Omental fat pad (tissue), 3 donors: ENCODE measurements at regions not wholly inside any gene's neighbourhood (a gene's known extent, or its start where the extent isn't known, plus 50 kb on each side); places are given as distances from the start of the nearest gene placed in this dataset.
A peak's percentile ranks its signal among the peaks of the same experiment; 100 is the strongest.

ENCODE experiments used
- ATAC-seq: fragments of 150-250 bp; one replicate; pipeline ENCODE4 v1.9.1; 2016; ENCODE audit warnings: mild to moderate bottlenecking, moderate library complexity; ENCODE audit not compliant: low FRiP score
- DNase-seq: peaks from one replicate; pipeline ENCODE4 v3.0.0-alpha.2; 2019; ENCODE audit warnings: low spot score
- CTCF ChIP-seq, 3 donors: fragments of 450-650 bp; IDR thresholded peaks; one replicate each; pipeline ENCODE4 v1.5.1; 2016 to 2017; ENCODE audit warnings: antibody characterized with exemption in 3 of 3, mild to moderate bottlenecking in 3 of 3, moderate library complexity in 2 of 3

- TF ChIP-seq CTCF (IDR thresholded peaks at IDR 0.05), result no peak
- peak; percentile 83 for ATAC-seq
- no peak for DNase-seq
Observed at GRCh38 chr14:95460647-95461478, 55.6 kb downstream of the SYNE3 start.

- ATAC-seq (no peak), DNase-seq (no peak)
- TF ChIP-seq CTCF (IDR thresholded peaks at IDR 0.05), result no peak
Observed at GRCh38 chr14:95458906-95459305, 57.5 kb downstream of the SYNE3 start.

- no peak for DNase-seq
- no peak for ATAC-seq
- TF ChIP-seq CTCF (IDR thresholded peaks at IDR 0.05), result no peak
Observed at GRCh38 chr14:95458459-95458858, 58.0 kb downstream of the SYNE3 start.

GRCh38 chr14:95456281-95456680 lies 60.2 kb downstream of the SYNE3 start:
- no peak for TF ChIP-seq CTCF (IDR thresholded peaks at IDR 0.05)
- no peak for ATAC-seq

GRCh38 chr14:95455246-95455645 lies 61.2 kb downstream of the SYNE3 start:
- no peak for DNase-seq
- TF ChIP-seq CTCF (IDR thresholded peaks at IDR 0.05), result no peak
- no peak for ATAC-seq

More at GRCh38 chr14:95456281-95456680, 60.2 kb downstream of the SYNE3 start:
- no peak for DNase-seq

- ATAC-seq, result no peak
- no peak for TF ChIP-seq CTCF (IDR thresholded peaks at IDR 0.05)
- DNase-seq, result no peak
Observed at GRCh38 chr14:95453713-95453980, 62.8 kb downstream of the SYNE3 start.
